NOMO-1 treated with dmso at 0.1 percent for 144 hours (cell line): ENCODE measurements at regions not wholly inside any gene's neighbourhood (a gene's known extent, or its start where the extent isn't known, plus 50 kb on each side); places are given as distances from the start of the nearest gene placed in this dataset.

Experiments
- DNase-seq: peaks from one replicate; lab custom pipeline; 2025; ENCODE audit not compliant: unreplicated experiment; lab: John Stamatoyannopoulos, UW

GRCh38 chr2:38174131-38174530, 98.2 kb upstream of the CYP1B1 start:
- no peak for DNase-seq

- no peak for DNase-seq
Observed at GRCh38 chr2:38173683-38174082, 97.7 kb upstream of the CYP1B1 start.

- no peak for DNase-seq
Observed at GRCh38 chr2:38171208-38171855, 95.4 kb upstream of the CYP1B1 start.

GRCh38 chr2:38170733-38171132, 94.8 kb upstream of the CYP1B1 start:
- no peak for DNase-seq

- no peak for DNase-seq
Observed at GRCh38 chr2:38170067-38170466, 94.1 kb upstream of the CYP1B1 start.

- peak; percentile 28 for DNase-seq
Observed at GRCh38 chr2:38168710-38169480, 92.9 kb upstream of the CYP1B1 start.

- no peak for DNase-seq
Observed at GRCh38 chr2:38167968-38168350, 92.0 kb upstream of the CYP1B1 start.

- DNase-seq: no peak
Observed at GRCh38 chr2:38165698-38166097, 89.7 kb upstream of the CYP1B1 start.

- DNase-seq: no peak
Observed at GRCh38 chr2:38164881-38165280, 88.9 kb upstream of the CYP1B1 start.

GRCh38 chr2:38163579-38163978, 87.6 kb upstream of the CYP1B1 start:
- DNase-seq: no peak

- DNase-seq: no peak
Observed at GRCh38 chr2:38163006-38163405, 87.1 kb upstream of the CYP1B1 start.

- DNase-seq: no peak
Observed at GRCh38 chr2:38160516-38160915, 84.6 kb upstream of the CYP1B1 start.

- no peak for DNase-seq
Observed at GRCh38 chr2:38159597-38159996, 83.6 kb upstream of the CYP1B1 start.

- no peak for DNase-seq
Observed at GRCh38 chr2:38159191-38159590, 83.2 kb upstream of the CYP1B1 start.

- DNase-seq: no peak
Observed at GRCh38 chr2:38158378-38159118, 82.6 kb upstream of the CYP1B1 start.

- no peak for DNase-seq
Observed at GRCh38 chr2:38156436-38156835, 80.5 kb upstream of the CYP1B1 start.

- DNase-seq: no peak
Observed at GRCh38 chr2:38155015-38155414, 79.1 kb upstream of the CYP1B1 start.

GRCh38 chr2:38154395-38154794, 78.4 kb upstream of the CYP1B1 start:
- DNase-seq: no peak

GRCh38 chr2:38153476-38154135, 77.7 kb upstream of the CYP1B1 start:
- no peak for DNase-seq

GRCh38 chr2:38152913-38153312, 77.0 kb upstream of the CYP1B1 start:
- DNase-seq: no peak

- no peak for DNase-seq
Observed at GRCh38 chr2:38152035-38152434, 76.1 kb upstream of the CYP1B1 start.

- no peak for DNase-seq
Observed at GRCh38 chr2:38149531-38149930, 73.6 kb upstream of the CYP1B1 start.
